SU-DHL-6 (cell line): ENCODE measurements at regions not wholly inside any gene's neighbourhood (a gene's known extent, or its start where the extent isn't known, plus 50 kb on each side); places are given as distances from the start of the nearest gene placed in this dataset.

Source experiments
- H2AFZ ChIP-seq: fragments of 200-600 bp; sonication (generic); 2 replicates; pipeline ENCODE4 v1.6.1; 2014; ENCODE audit warnings: low read depth, mild to moderate bottlenecking, moderate library complexity, mixed read lengths, antibody characterized with exemption, low read length; ENCODE audit not compliant: severe bottlenecking
- H3F3A ChIP-seq: fragments of 200-600 bp; shearing (Covaris generic); 2 replicates; pipeline ENCODE4 v1.6.0; 2016; ENCODE audit warnings: antibody characterized with exemption, mild to moderate bottlenecking; ENCODE audit not compliant: insufficient read depth
- H3K27ac ChIP-seq: fragments of 200-600 bp; sonication (generic); 2 replicates; pipeline ENCODE4 v1.5.1; 2016; ENCODE audit warnings: low read depth, mild to moderate bottlenecking, low read length, moderate library complexity, mixed read lengths
- H3K27me3 ChIP-seq: fragments of 200-600 bp; sonication (generic), shearing (Covaris generic); 2 replicates; pipeline ENCODE4 v1.6.0; 2014; ENCODE audit warnings: mild to moderate bottlenecking, low read length
- H3K36me3 ChIP-seq: fragments of 200-600 bp; sonication (generic); 2 replicates; pipeline ENCODE4 v1.6.1; 2014; ENCODE audit warnings: mild to moderate bottlenecking, low read length, mixed read lengths
- H3K4me2 ChIP-seq: fragments of 300-600, 200-600 bp; shearing (Covaris generic), sonication (generic); 2 replicates; pipeline ENCODE4 v1.6.0; 2014; ENCODE audit warnings: low read length, low read depth, mild to moderate bottlenecking; ENCODE audit not compliant: poor library complexity, severe bottlenecking
- H3K4me3 ChIP-seq: fragments of 200-600 bp; sonication (generic); 2 replicates; pipeline ENCODE4 v1.5.1; 2014; ENCODE audit warnings: antibody characterized with exemption, low read length, mild to moderate bottlenecking, mixed read lengths; ENCODE audit not compliant: insufficient read depth, poor library complexity, severe bottlenecking
- H3K79me2 ChIP-seq: fragments of 200-600 bp; sonication (generic); 2 replicates; pipeline ENCODE4 v1.6.1; 2014; ENCODE audit warnings: mild to moderate bottlenecking, low read length, moderate library complexity; ENCODE audit not compliant: insufficient read depth
- H3K9ac ChIP-seq: fragments of 200-600 bp; sonication (generic); 2 replicates; pipeline ENCODE4 v1.7.0; 2014; ENCODE audit warnings: mild to moderate bottlenecking, low read length
- H3K9me2 ChIP-seq: fragments of 200-600 bp; sonication (generic); replicated peaks from 2 replicates; pipeline ENCODE4 v1.6.1; 2014; ENCODE audit warnings: low read length; ENCODE audit not compliant: insufficient read depth
- H3K9me3 ChIP-seq: fragments of 200-600 bp; sonication (generic); 2 replicates; pipeline ENCODE4 v1.6.1; 2014; ENCODE audit warnings: low read length, mixed read lengths; ENCODE audit not compliant: insufficient read depth
- H4K20me1 ChIP-seq: fragments of 200-600 bp; sonication (generic); 2 replicates; pipeline ENCODE4 v1.6.1; 2014; ENCODE audit warnings: low read depth, mild to moderate bottlenecking, antibody characterized with exemption, low read length, moderate library complexity, mixed read lengths
- EZH2phosphoT487 ChIP-seq: fragments of 200-600 bp; sonication (generic), shearing (Covaris generic); conservative IDR thresholded peaks from 2 replicates; pipeline ENCODE4 v1.6.1; 2018; ENCODE audit warnings: mild to moderate bottlenecking, antibody characterized with exemption, low read length, moderate library complexity, mixed read lengths
- TF ChIP-seq, protein P1 (sequence below): fragments of 200-600 bp; sonication (generic); IDR thresholded peaks from one replicate; pipeline ENCODE4 v1.5.1; 2017; ENCODE audit warnings: antibody characterized with exemption, mild to moderate bottlenecking, low read length, moderate library complexity; ENCODE audit not compliant: insufficient read depth, poor library complexity, severe bottlenecking

DNA sequence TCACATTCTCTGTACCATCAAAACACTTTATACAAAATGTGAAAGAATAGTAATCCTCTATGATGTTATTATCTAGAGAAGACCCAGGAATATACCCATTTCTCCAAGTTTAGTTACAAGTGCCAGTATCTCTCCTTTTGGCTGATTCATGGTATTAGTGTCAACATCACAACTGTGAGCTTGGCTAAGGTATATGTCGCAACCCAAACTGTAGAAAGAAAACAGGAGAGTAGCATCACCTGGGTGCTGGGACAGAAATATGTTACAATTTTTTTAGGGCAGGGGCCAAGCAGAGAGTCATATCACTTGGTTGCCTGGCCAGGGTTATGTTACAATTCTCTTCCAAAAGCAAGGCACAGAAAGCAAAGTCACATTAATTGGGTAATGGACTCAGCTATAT, 127.2 kb upstream of the ZNF91 start:
- no peak overlapping the region for H2AFZ ChIP-seq
- no peak overlapping the region for H3K4me3 ChIP-seq
- no peaks in the 10 kb centered on the region for H3K79me2 ChIP-seq
- no peaks in the 10 kb centered on the region for H3F3A ChIP-seq
- no peaks in the 10 kb centered on the region for H3K27me3 ChIP-seq
- H3K27ac ChIP-seq, result no peak overlapping the region
- no peak for TF ChIP-seq EZH2phosphoT487
- TF ChIP-seq, protein P1, sequence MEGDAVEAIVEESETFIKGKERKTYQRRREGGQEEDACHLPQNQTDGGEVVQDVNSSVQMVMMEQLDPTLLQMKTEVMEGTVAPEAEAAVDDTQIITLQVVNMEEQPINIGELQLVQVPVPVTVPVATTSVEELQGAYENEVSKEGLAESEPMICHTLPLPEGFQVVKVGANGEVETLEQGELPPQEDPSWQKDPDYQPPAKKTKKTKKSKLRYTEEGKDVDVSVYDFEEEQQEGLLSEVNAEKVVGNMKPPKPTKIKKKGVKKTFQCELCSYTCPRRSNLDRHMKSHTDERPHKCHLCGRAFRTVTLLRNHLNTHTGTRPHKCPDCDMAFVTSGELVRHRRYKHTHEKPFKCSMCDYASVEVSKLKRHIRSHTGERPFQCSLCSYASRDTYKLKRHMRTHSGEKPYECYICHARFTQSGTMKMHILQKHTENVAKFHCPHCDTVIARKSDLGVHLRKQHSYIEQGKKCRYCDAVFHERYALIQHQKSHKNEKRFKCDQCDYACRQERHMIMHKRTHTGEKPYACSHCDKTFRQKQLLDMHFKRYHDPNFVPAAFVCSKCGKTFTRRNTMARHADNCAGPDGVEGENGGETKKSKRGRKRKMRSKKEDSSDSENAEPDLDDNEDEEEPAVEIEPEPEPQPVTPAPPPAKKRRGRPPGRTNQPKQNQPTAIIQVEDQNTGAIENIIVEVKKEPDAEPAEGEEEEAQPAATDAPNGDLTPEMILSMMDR, result no peak
- no peaks in the 10 kb centered on the region for H3K9me2 ChIP-seq
- H3K36me3 ChIP-seq, result no peaks in the 10 kb centered on the region
- H4K20me1 ChIP-seq, result no peaks in the 10 kb centered on the region
- H3K9ac ChIP-seq, result no peak overlapping the region
- H3K9me3 ChIP-seq, result peaks cover 2% of the 10 kb centered on the region; the same call in 1 of the 2 replicates
- no peak overlapping the region for H3K4me2 ChIP-seq

- H2AFZ ChIP-seq, result no peak overlapping the region
- no peak overlapping the region for H3K4me3 ChIP-seq
- H3K36me3 ChIP-seq, result no peaks in the 10 kb centered on the region
- H3K9ac ChIP-seq, result no peak overlapping the region
- H3K9me3 ChIP-seq, result no peaks in the 10 kb centered on the region
- H3K27ac ChIP-seq, result no peak overlapping the region
- no peaks in the 10 kb centered on the region for H3K79me2 ChIP-seq
- H3K4me2 ChIP-seq, result no peak overlapping the region
- TF ChIP-seq EZH2phosphoT487, result no peak
- TF ChIP-seq, protein P1, result no peak
- no peaks in the 10 kb centered on the region for H4K20me1 ChIP-seq
- no peaks in the 10 kb centered on the region for H3F3A ChIP-seq
- H3K27me3 ChIP-seq, result no peaks in the 10 kb centered on the region
- no peaks in the 10 kb centered on the region for H3K9me2 ChIP-seq
Observed at GRCh38 chr19:23521471-23521870, 126.2 kb upstream of the ZNF91 start.

GRCh38 chr19:23520441-23520840, 125.2 kb upstream of the ZNF91 start:
- H3K9me3 ChIP-seq, result no peaks in the 10 kb centered on the region
- H3K9ac ChIP-seq, result no peak overlapping the region
- no peaks in the 10 kb centered on the region for H4K20me1 ChIP-seq

More at GRCh38 chr19:23520441-23520840, 125.2 kb upstream of the ZNF91 start:
- no peaks in the 10 kb centered on the region for H3F3A ChIP-seq
- H3K79me2 ChIP-seq, result no peaks in the 10 kb centered on the region
- H2AFZ ChIP-seq, result no peak overlapping the region
- H3K27me3 ChIP-seq, result no peaks in the 10 kb centered on the region
- no peak overlapping the region for H3K27ac ChIP-seq
- H3K4me3 ChIP-seq, result no peak overlapping the region
- no peaks in the 10 kb centered on the region for H3K9me2 ChIP-seq
- H3K36me3 ChIP-seq, result no peaks in the 10 kb centered on the region
- TF ChIP-seq EZH2phosphoT487, result no peak
- TF ChIP-seq, protein P1, result no peak
- H3K4me2 ChIP-seq, result no peak overlapping the region
